ENCODE measurements at regions not wholly inside any gene's neighbourhood (a gene's known extent, or its start where the extent isn't known, plus 50 kb on each side); places are given as distances from the start of the nearest gene placed in this dataset.

DNA sequence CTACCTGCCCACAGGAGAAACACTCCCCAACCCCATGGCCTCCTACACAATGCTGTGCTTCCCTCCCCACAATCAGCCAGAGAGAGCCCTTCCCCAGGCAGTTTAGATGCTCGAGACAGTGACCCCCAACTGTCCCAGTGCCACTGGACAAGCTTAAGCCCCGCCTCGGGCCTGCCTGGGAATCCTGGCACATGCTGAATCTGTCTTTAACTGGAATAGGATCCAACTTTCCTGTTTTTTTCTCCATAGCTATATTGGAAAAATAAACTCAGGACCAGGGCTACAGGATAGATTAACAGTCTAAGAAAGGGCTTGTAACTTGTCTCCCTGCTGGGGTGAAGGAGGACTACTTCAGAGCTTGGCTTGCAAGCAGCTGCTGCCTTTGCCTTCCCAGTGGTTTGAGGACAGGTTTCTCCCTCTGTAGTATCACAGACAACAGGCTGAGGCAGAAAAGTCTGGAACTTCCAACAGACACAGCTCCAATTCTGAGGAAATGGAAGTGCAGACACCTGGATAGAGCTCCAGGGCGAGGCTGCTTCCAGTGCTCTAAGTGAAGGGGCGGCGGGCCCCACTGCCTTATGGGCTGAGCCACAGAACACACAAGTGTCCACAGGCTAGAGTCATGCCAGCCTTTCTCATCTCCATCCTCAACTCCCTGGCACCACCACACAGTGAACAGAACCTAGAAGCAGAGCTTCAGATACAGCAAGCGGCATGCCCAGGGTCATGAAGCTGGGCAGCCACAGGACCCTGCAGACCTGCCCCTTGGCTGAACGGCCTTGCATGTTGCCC, 228.3 kb downstream of the TUBA3C start:
- TF ChIP-seq, protein P1, sequence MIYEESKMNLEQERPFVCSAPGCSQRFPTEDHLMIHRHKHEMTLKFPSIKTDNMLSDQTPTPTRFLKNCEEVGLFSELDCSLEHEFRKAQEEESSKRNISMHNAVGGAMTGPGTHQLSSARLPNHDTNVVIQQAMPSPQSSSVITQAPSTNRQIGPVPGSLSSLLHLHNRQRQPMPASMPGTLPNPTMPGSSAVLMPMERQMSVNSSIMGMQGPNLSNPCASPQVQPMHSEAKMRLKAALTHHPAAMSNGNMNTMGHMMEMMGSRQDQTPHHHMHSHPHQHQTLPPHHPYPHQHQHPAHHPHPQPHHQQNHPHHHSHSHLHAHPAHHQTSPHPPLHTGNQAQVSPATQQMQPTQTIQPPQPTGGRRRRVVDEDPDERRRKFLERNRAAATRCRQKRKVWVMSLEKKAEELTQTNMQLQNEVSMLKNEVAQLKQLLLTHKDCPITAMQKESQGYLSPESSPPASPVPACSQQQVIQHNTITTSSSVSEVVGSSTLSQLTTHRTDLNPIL (CRISPR knock-in tag; IDR thresholded peaks at IDR 0.05; ENCODE audit: low read depth): no peak
- TF ChIP-seq ZNF565 (CRISPR knock-in tag; conservative IDR thresholded peaks at IDR 0.05; ENCODE audit: low read depth) (no peak), ZNF70 (CRISPR knock-in tag; IDR thresholded peaks at IDR 0.05) (no peak), RARB (CRISPR knock-in tag; IDR thresholded peaks at IDR 0.05) (no peak), ARNTL (CRISPR knock-in tag; IDR thresholded peaks at IDR 0.05; ENCODE audit: borderline replicate concordance, low read depth) (no peak)
- no peak for ATAC-seq

DNA sequence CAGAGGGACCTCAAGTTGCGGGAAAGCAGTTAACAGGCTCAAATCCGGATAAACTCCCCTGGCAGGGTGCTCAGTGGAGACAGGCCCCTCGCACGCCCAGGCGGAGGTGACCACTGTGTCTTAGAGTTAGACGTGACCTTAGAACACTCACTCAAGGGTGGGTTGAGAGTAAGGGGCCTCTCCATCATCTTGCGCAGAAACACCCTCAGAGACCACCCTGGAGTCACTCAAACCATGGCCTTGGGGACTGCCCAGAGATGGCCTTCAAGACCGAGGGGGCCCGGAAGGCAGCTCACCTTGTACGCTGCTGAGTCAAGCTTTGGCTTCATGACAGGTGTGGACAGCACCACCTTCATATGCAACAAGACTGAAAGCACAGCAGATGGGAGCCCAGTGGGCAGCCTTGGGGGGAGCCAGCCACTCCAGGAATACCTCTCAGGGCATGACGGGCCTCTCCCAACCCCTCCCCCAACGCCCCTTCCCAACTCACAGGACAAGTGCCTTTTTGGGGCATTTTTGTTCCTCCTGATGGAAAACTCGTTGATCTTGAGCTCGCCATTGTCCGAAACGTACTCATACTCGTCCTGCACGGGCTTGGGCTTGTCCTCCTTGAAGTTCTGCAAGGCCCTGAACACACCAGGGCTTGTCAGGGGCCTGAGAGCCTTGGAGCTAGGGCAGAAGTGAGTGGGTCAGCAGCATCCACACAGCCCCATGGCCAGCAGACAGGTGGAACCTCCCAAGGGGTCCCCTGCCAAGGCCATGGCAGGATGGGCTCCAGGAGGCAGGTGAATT, 229.2 kb downstream of the TUBA3C start:
- no peak for ATAC-seq
- no peak for TF ChIP-seq ZNF565 (CRISPR knock-in tag; conservative IDR thresholded peaks at IDR 0.05; ENCODE audit: low read depth)
- TF ChIP-seq ARNTL (CRISPR knock-in tag; IDR thresholded peaks at IDR 0.05; ENCODE audit: borderline replicate concordance, low read depth): no peak
- no peak for TF ChIP-seq RARB (CRISPR knock-in tag; IDR thresholded peaks at IDR 0.05)
- no peak for TF ChIP-seq TCF4 (CRISPR knock-in tag; IDR thresholded peaks at IDR 0.05; ENCODE audit: borderline replicate concordance)
- TF ChIP-seq, protein P1 (CRISPR knock-in tag; IDR thresholded peaks at IDR 0.05; ENCODE audit: low read depth): no peak
- TF ChIP-seq, protein P2, sequence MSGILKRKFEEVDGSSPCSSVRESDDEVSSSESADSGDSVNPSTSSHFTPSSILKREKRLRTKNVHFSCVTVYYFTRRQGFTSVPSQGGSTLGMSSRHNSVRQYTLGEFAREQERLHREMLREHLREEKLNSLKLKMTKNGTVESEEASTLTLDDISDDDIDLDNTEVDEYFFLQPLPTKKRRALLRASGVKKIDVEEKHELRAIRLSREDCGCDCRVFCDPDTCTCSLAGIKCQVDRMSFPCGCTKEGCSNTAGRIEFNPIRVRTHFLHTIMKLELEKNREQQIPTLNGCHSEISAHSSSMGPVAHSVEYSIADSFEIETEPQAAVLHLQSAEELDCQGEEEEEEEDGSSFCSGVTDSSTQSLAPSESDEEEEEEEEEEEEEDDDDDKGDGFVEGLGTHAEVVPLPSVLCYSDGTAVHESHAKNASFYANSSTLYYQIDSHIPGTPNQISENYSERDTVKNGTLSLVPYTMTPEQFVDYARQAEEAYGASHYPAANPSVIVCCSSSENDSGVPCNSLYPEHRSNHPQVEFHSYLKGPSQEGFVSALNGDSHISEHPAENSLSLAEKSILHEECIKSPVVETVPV (CRISPR knock-in tag; IDR thresholded peaks at IDR 0.05): no peak
- TF ChIP-seq ISL1 (CRISPR knock-in tag; IDR thresholded peaks at IDR 0.05): no peak
- TF ChIP-seq ZFP30 (CRISPR knock-in tag; IDR thresholded peaks at IDR 0.05): no peak
- TF ChIP-seq ZNF70 (CRISPR knock-in tag; IDR thresholded peaks at IDR 0.05): no peak
- TF ChIP-seq, protein P3, sequence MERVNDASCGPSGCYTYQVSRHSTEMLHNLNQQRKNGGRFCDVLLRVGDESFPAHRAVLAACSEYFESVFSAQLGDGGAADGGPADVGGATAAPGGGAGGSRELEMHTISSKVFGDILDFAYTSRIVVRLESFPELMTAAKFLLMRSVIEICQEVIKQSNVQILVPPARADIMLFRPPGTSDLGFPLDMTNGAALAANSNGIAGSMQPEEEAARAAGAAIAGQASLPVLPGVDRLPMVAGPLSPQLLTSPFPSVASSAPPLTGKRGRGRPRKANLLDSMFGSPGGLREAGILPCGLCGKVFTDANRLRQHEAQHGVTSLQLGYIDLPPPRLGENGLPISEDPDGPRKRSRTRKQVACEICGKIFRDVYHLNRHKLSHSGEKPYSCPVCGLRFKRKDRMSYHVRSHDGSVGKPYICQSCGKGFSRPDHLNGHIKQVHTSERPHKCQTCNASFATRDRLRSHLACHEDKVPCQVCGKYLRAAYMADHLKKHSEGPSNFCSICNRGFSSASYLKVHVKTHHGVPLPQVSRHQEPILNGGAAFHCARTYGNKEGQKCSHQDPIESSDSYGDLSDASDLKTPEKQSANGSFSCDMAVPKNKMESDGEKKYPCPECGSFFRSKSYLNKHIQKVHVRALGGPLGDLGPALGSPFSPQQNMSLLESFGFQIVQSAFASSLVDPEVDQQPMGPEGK (CRISPR knock-in tag; IDR thresholded peaks at IDR 0.05; ENCODE audit: borderline replicate concordance): no peak
- TF ChIP-seq GLIS3 (CRISPR knock-in tag; IDR thresholded peaks at IDR 0.05): no peak
- TF ChIP-seq ZFP3 (CRISPR knock-in tag; IDR thresholded peaks at IDR 0.05): no peak

DNA sequence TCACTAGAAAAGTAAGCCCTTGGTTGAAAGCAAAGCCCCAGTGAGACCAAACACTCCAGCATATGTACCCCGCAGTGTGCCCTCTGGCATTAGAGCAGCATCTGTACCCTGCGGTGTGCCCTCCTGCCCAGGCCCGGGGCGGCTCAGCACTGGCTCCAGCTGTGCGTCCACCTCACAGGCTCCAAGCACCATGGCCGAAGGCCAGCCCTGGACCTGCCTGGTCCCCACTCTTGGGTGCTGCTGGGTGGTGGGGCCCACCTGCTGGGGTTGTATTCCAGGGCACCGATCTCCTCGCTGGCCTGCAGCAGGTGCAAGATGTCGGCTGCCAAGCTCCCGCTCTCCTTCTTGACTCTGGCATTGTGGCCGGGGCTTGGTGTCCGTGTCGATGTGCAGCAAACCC, 230.2 kb downstream of the TUBA3C start:
- TF ChIP-seq, protein P1 (CRISPR knock-in tag; IDR thresholded peaks at IDR 0.05; ENCODE audit: low read depth): no peak
- no peak for TF ChIP-seq ZFP3 (CRISPR knock-in tag; IDR thresholded peaks at IDR 0.05)
- TF ChIP-seq, protein P4, sequence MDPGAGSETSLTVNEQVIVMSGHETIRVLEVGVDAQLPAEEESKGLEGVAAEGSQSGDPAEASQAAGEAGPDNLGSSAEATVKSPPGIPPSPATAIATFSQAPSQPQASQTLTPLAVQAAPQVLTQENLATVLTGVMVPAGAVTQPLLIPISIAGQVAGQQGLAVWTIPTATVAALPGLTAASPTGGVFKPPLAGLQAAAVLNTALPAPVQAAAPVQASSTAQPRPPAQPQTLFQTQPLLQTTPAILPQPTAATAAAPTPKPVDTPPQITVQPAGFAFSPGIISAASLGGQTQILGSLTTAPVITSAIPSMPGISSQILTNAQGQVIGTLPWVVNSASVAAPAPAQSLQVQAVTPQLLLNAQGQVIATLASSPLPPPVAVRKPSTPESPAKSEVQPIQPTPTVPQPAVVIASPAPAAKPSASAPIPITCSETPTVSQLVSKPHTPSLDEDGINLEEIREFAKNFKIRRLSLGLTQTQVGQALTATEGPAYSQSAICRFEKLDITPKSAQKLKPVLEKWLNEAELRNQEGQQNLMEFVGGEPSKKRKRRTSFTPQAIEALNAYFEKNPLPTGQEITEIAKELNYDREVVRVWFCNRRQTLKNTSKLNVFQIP (CRISPR knock-in tag; IDR thresholded peaks at IDR 0.05; ENCODE audit: borderline replicate concordance, low read depth): no peak
- TF ChIP-seq GLIS3 (CRISPR knock-in tag; IDR thresholded peaks at IDR 0.05): no peak
- TF ChIP-seq PPARA (CRISPR knock-in tag; IDR thresholded peaks at IDR 0.05; ENCODE audit: borderline replicate concordance): no peak
- TF ChIP-seq TOX (CRISPR knock-in tag; IDR thresholded peaks at IDR 0.05; ENCODE audit: borderline replicate concordance): no peak
- no peak for TF ChIP-seq ZC3H10 (CRISPR knock-in tag; IDR thresholded peaks at IDR 0.05)
- no peak for TF ChIP-seq ZNF70 (CRISPR knock-in tag; IDR thresholded peaks at IDR 0.05)
- ATAC-seq: no peak
